Glutamatergic neuron (in vitro differentiated cells): ENCODE measurements at regions not wholly inside any gene's neighbourhood (a gene's known extent, or its start where the extent isn't known, plus 50 kb on each side); places are given as distances from the start of the nearest gene placed in this dataset.

Experiments
- DNase-seq: peaks from one replicate; pipeline ENCODE4 v3.0.0; 2022
- H3K27ac Mint-ChIP-seq: one replicate; pipeline ENCODE4 v1.8.0; 2020; ENCODE audit warnings: mild to moderate bottlenecking, mixed read lengths, inconsistent platforms; ENCODE audit not compliant: unreplicated experiment
- H3K27me3 Mint-ChIP-seq: one replicate; pipeline ENCODE4 v1.8.0; 2020; ENCODE audit warnings: mild to moderate bottlenecking, moderate library complexity, mixed read lengths, inconsistent platforms; ENCODE audit not compliant: unreplicated experiment
- H3K36me3 Mint-ChIP-seq: one replicate; pipeline ENCODE4 v1.8.0; 2020; ENCODE audit warnings: mild to moderate bottlenecking, mixed read lengths, inconsistent platforms; ENCODE audit not compliant: unreplicated experiment
- H3K4me1 Mint-ChIP-seq: one replicate; pipeline ENCODE4 v1.8.0; 2020; ENCODE audit warnings: mild to moderate bottlenecking, low read depth, mixed read lengths, inconsistent platforms; ENCODE audit not compliant: unreplicated experiment
- H3K4me3 Mint-ChIP-seq: one replicate; pipeline ENCODE4 v1.8.0; 2020; ENCODE audit warnings: mild to moderate bottlenecking, mixed read lengths, inconsistent platforms; ENCODE audit not compliant: unreplicated experiment
- H3K9me3 Mint-ChIP-seq: one replicate; pipeline ENCODE4 v1.8.0; 2020; ENCODE audit warnings: mild to moderate bottlenecking, moderate library complexity, mixed read lengths, inconsistent platforms; ENCODE audit not compliant: unreplicated experiment
- TF ChIP-seq, protein P1 (sequence below): fragments of 200-600 bp; sonication (generic); IDR thresholded peaks from one replicate; pipeline ENCODE4 v1.5.0; 2021; ENCODE audit not compliant: partially characterized antibody, unreplicated experiment

DNA sequence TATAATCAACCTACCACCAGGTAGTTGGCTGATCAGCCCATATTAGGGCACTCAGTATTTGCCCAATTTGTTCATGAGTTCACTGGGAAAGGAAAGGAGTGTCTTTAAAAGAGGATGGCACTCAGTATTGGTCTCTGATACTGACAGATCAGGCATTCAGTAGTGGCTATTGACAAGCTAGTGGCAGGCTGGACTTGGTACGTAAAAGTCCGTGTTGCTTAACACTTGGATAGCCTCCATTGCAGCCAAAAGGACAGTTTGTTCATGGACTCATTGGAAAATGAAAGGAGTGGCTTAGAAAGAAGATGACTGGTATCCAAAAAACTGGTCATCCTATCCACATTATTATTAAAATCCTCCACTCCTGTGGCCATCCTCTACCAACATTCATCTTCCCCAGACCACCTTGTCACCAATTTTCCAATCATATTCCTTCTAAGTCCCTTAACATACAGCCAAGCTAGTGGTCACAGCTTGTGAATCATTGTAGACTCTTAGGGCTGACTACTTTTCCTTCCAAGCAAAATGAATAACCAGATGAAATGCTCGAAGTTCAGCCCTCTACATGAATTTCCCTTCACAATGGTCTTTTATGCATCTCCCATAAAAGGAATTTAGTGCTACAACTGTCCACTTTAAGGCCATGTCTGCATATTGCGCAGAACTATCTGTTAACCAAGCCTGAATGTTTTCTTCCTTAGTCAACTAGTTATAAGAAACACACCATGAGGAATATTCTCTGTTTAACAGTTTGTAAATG lies 78.6 kb upstream of the MAGI2 start:
- TF ChIP-seq, protein P1, sequence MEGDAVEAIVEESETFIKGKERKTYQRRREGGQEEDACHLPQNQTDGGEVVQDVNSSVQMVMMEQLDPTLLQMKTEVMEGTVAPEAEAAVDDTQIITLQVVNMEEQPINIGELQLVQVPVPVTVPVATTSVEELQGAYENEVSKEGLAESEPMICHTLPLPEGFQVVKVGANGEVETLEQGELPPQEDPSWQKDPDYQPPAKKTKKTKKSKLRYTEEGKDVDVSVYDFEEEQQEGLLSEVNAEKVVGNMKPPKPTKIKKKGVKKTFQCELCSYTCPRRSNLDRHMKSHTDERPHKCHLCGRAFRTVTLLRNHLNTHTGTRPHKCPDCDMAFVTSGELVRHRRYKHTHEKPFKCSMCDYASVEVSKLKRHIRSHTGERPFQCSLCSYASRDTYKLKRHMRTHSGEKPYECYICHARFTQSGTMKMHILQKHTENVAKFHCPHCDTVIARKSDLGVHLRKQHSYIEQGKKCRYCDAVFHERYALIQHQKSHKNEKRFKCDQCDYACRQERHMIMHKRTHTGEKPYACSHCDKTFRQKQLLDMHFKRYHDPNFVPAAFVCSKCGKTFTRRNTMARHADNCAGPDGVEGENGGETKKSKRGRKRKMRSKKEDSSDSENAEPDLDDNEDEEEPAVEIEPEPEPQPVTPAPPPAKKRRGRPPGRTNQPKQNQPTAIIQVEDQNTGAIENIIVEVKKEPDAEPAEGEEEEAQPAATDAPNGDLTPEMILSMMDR, result no peak
- no peaks in the 10 kb centered on the region for H3K36me3 Mint-ChIP-seq
- H3K27me3 Mint-ChIP-seq, result no peaks in the 10 kb centered on the region
- H3K27ac Mint-ChIP-seq, result no peak overlapping the region
- no peak overlapping the region for H3K4me3 Mint-ChIP-seq
- H3K9me3 Mint-ChIP-seq, result no peaks in the 10 kb centered on the region
- H3K4me1 Mint-ChIP-seq, result peaks cover 8% of the 10 kb centered on the region
- no peak for DNase-seq

GRCh38 chr7:79531116-79531515 lies 77.6 kb upstream of the MAGI2 start:
- Mint-ChIP-seq H3K9me3 (no peaks in the 10 kb centered on the region), H3K4me1 (peaks cover 8% of the 10 kb centered on the region), H3K4me3 (no peak overlapping the region), H3K36me3 (no peaks in the 10 kb centered on the region), H3K27me3 (no peaks in the 10 kb centered on the region), H3K27ac (no peak overlapping the region)
- TF ChIP-seq, protein P1, result no peak
- no peak for DNase-seq

GRCh38 chr7:79529881-79530235 lies 76.4 kb upstream of the MAGI2 start:
- TF ChIP-seq, protein P1, result no peak
- Mint-ChIP-seq H3K27ac (no peak overlapping the region), H3K4me3 (no peak overlapping the region), H3K9me3 (no peaks in the 10 kb centered on the region), H3K36me3 (no peaks in the 10 kb centered on the region), H3K4me1 (peaks cover 8% of the 10 kb centered on the region), H3K27me3 (no peaks in the 10 kb centered on the region)
- no peak for DNase-seq

- DNase-seq, result no peak
- Mint-ChIP-seq H3K9me3 (no peaks in the 10 kb centered on the region), H3K27me3 (no peaks in the 10 kb centered on the region), H3K4me1 (peaks cover 8% of the 10 kb centered on the region), H3K36me3 (no peaks in the 10 kb centered on the region), H3K27ac (no peak overlapping the region), H3K4me3 (no peak overlapping the region)
- TF ChIP-seq, protein P1, result no peak
Measured at GRCh38 chr7:79529214-79529880, 75.9 kb upstream of the MAGI2 start.

- no peak for DNase-seq
- H3K4me1 Mint-ChIP-seq, result peaks cover 8% of the 10 kb centered on the region
- H3K4me3 Mint-ChIP-seq, result no peak overlapping the region
- no peaks in the 10 kb centered on the region for H3K36me3 Mint-ChIP-seq
- TF ChIP-seq, protein P1, result no peak
- H3K27ac Mint-ChIP-seq, result no peak overlapping the region
- no peaks in the 10 kb centered on the region for H3K9me3 Mint-ChIP-seq
- H3K27me3 Mint-ChIP-seq, result no peaks in the 10 kb centered on the region
Measured at GRCh38 chr7:79528421-79528820, 75.0 kb upstream of the MAGI2 start.
